Panc1 (cell line): ENCODE measurements at regions not wholly inside any gene's neighbourhood (a gene's known extent, or its start where the extent isn't known, plus 50 kb on each side); places are given as distances from the start of the nearest gene placed in this dataset.

Source experiments
- CTCF ChIP-seq: fragments of 450-650 bp; IDR thresholded peaks from 2 replicates; pipeline ENCODE4 v1.5.1; 2017; ENCODE audit warnings: mild to moderate bottlenecking
- POLR2AphosphoS5 ChIP-seq: IDR thresholded peaks from 2 replicates; pipeline ENCODE4 v1.6.1; 2012; ENCODE audit warnings: mild to moderate bottlenecking, low read depth, low read length, moderate library complexity

DNA sequence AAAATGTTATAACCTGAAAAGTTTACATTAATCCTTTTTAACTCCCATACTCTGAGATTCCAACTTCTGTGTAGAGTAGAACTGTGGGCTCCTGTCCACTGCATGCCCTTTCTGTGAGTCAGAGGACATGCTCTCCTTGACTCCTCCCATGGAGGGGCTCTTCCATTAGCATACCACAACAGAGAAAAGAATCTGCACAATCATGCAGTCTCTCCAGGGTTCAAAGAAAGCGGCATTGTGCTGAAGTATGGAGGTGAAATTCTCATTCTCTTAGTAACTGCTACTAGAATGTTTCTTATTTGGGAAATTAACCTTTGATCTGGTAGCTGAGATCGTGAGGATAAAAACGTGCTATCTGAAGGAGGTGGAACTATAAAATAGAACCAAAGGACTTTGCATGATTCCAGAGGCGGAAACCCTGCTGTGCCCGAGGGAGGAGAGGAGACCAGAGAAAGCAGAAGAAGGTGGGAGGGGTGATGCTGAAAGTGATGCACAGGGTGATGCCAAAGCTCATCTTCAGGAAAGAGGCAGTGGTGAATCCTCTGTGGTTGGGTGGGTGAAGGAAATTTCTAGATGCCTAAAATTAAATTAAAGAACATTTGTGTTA, 202.2 kb upstream of the PCSK2 start:
- TF ChIP-seq POLR2AphosphoS5 (no peak), CTCF (no peak)
